ENCODE measurements at regions not wholly inside any gene's neighbourhood (a gene's known extent, or its start where the extent isn't known, plus 50 kb on each side); places are given as distances from the start of the nearest gene placed in this dataset.
"Not testable (repeated sequence)": the region's sequence is repeated elsewhere in the genome, so short reads cannot be mapped to it uniquely, and the experiment has no call there.

DNA sequence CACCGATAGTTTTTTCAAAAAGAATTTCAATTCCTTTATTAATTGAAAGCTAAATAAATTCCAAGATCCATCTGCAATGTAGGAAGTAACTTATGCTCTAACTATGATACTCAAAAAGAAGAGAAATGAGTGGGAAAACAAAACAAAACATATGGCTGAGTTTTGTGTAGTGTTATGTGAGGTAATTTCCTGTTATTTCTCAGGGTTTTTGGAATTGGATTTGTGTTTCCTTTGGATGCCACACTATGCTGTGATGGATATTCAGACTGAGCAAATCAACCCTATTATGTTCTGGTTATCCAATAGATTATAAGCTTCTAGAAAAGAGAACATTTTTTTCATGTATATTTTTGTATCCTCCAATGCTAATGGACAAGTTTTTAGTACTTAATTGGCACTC lies 73.4 kb upstream of the RAPGEF2 start:
- Mint-ChIP-seq H3K4me1 (ENCODE audit: insufficient read depth, unreplicated experiment) (no peaks in the 10 kb centered on the region), H3K9me3 (ENCODE audit: unreplicated experiment) (no peaks in the 10 kb centered on the region), H3K27me3 (ENCODE audit: insufficient read depth, unreplicated experiment) (no peaks in the 10 kb centered on the region), H3K36me3 (ENCODE audit: insufficient read depth, unreplicated experiment) (no peaks in the 10 kb centered on the region), H3K27ac (ENCODE audit: low read depth, unreplicated experiment) (no peak overlapping the region), H3K4me3 (ENCODE audit: unreplicated experiment) (no peak overlapping the region)
- POLR2A ChIA-PET = interaction anchor here (0.7 to 1.4 kb wide), 2 partner anchors 31 to 74 kb away, joined by 3 to 4 read pairs; partner anchors contain the start of gene RAPGEF2
- TF ChIP-seq, protein P1, sequence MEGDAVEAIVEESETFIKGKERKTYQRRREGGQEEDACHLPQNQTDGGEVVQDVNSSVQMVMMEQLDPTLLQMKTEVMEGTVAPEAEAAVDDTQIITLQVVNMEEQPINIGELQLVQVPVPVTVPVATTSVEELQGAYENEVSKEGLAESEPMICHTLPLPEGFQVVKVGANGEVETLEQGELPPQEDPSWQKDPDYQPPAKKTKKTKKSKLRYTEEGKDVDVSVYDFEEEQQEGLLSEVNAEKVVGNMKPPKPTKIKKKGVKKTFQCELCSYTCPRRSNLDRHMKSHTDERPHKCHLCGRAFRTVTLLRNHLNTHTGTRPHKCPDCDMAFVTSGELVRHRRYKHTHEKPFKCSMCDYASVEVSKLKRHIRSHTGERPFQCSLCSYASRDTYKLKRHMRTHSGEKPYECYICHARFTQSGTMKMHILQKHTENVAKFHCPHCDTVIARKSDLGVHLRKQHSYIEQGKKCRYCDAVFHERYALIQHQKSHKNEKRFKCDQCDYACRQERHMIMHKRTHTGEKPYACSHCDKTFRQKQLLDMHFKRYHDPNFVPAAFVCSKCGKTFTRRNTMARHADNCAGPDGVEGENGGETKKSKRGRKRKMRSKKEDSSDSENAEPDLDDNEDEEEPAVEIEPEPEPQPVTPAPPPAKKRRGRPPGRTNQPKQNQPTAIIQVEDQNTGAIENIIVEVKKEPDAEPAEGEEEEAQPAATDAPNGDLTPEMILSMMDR (IDR thresholded peaks at IDR 0.05; ENCODE audit: unreplicated experiment) = no peak
- CTCF ChIA-PET = interaction anchor here (0.8 to 1.2 kb wide), 2 partner anchors 12 to 23 kb away, joined by 3 to 4 read pairs; no protein-coding TSS in a partner anchor
- no TSS peak for BruUV-seq (replicated peaks)
- no peak for DNase-seq (ENCODE audit: unreplicated experiment)
- intact Hi-C loops (cut with micrococcal nuclease) = no loop called here

DNA sequence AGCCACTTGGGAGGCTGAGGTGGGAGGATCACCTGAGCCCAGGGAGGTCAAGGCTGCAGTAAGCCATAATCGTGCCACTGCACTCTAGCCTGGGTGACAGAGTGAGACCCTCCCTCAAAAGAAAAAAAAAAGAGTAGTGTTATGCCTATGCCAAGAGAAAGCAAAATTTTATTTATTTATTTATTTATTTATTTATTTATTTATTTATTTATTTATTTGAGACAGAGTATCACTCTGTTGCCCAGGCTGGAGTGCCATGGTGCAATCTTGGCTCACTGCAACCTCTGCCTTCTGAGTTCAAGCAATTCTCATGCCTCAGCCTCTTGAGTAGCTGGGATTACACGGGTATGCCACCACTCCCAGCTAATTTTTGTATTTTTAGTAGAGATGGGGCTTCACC lies 72.6 kb upstream of the RAPGEF2 start:
- H3K27ac Mint-ChIP-seq (ENCODE audit: low read depth, unreplicated experiment); H3K27me3 Mint-ChIP-seq (ENCODE audit: insufficient read depth, unreplicated experiment); DNase-seq (ENCODE audit: unreplicated experiment); H3K4me1 Mint-ChIP-seq (ENCODE audit: insufficient read depth, unreplicated experiment); intact Hi-C loops (cut with micrococcal nuclease); H3K36me3 Mint-ChIP-seq (ENCODE audit: insufficient read depth, unreplicated experiment); BruUV-seq (replicated peaks); CTCF ChIA-PET; H3K9me3 Mint-ChIP-seq (ENCODE audit: unreplicated experiment); H3K4me3 Mint-ChIP-seq (ENCODE audit: unreplicated experiment): not testable (repeated sequence)
- POLR2A ChIA-PET = interaction anchor here (0.7 kb wide), 1 partner anchor 32 kb away, joined by 3 read pairs; no protein-coding TSS in a partner anchor

DNA sequence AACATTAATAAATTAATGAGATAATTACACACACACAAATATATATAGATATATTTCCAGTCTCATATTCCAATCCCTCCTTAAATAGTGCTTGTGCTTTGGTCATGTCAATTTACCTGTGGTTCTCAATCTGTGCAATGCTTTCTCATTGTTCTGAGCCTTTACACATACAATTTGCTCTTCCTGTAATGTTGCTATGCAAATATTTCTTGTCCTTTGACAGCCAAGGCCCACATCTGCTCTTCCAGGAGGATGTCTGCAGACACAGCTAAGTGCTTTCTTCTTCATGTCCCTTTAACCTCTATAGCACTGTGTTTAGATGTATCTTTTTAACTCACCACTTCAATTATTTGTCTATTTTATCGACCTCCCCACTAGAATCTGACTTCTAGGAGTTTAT lies 67.3 kb upstream of the RAPGEF2 start:
- no TSS peak for BruUV-seq (replicated peaks)
- no peaks in the 10 kb centered on the region for H3K4me1 Mint-ChIP-seq (ENCODE audit: insufficient read depth, unreplicated experiment)
- H3K9me3 Mint-ChIP-seq (ENCODE audit: unreplicated experiment) = no peaks in the 10 kb centered on the region
- DNase-seq (ENCODE audit: unreplicated experiment) = no peak
- no peak overlapping the region for H3K4me3 Mint-ChIP-seq (ENCODE audit: unreplicated experiment)
- intact Hi-C loops (cut with micrococcal nuclease) = no loop called here
- no peak overlapping the region for H3K27ac Mint-ChIP-seq (ENCODE audit: low read depth, unreplicated experiment)
- TF ChIP-seq, protein P1 (IDR thresholded peaks at IDR 0.05; ENCODE audit: unreplicated experiment) = no peak
- CTCF ChIA-PET = no interaction called here
- no peaks in the 10 kb centered on the region for H3K36me3 Mint-ChIP-seq (ENCODE audit: insufficient read depth, unreplicated experiment)
- no peaks in the 10 kb centered on the region for H3K27me3 Mint-ChIP-seq (ENCODE audit: insufficient read depth, unreplicated experiment)
- POLR2A ChIA-PET = no interaction called here

DNA sequence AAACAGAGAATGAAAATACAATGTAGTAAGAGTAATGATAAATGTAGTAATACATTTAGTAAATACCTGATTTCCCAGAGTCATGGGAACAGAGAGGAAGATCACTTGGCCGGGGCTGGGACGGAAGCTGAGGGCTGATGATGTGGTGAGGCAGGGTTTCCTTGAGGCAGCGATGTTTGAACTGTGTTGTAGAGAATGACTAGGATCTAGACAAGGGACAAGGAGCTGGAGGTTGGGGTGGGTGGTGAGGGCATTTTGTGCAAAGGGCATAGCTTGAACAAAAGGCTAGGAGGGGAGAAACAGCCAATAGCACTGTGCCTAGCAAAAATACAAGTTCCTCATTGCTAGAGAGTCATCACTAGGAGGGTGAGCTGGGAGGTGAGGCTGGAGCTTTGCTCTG lies 64.3 kb upstream of the RAPGEF2 start:
- ChIA-PET POLR2A (interaction anchor here (0.6 kb wide), 1 partner anchor 12 kb away, joined by 3 read pairs; no protein-coding TSS in a partner anchor), CTCF (interaction anchor here (0.5 kb wide), 1 partner anchor 116 kb away, joined by 3 read pairs; no protein-coding TSS in a partner anchor)
- Mint-ChIP-seq H3K9me3 (ENCODE audit: unreplicated experiment) (no peaks in the 10 kb centered on the region), H3K4me1 (ENCODE audit: insufficient read depth, unreplicated experiment) (no peaks in the 10 kb centered on the region), H3K27me3 (ENCODE audit: insufficient read depth, unreplicated experiment) (no peaks in the 10 kb centered on the region), H3K4me3 (ENCODE audit: unreplicated experiment) (no peak overlapping the region), H3K27ac (ENCODE audit: low read depth, unreplicated experiment) (no peak overlapping the region), H3K36me3 (ENCODE audit: insufficient read depth, unreplicated experiment) (no peaks in the 10 kb centered on the region)
- intact Hi-C loops (cut with micrococcal nuclease) = no loop called here
- no peak for DNase-seq (ENCODE audit: unreplicated experiment)
- TF ChIP-seq, protein P1 (IDR thresholded peaks at IDR 0.05; ENCODE audit: unreplicated experiment) = no peak
- no TSS peak for BruUV-seq (replicated peaks)
